ENCODE measurements at regions not wholly inside any gene's neighbourhood (a gene's known extent, or its start where the extent isn't known, plus 50 kb on each side); places are given as distances from the start of the nearest gene placed in this dataset.

DNA sequence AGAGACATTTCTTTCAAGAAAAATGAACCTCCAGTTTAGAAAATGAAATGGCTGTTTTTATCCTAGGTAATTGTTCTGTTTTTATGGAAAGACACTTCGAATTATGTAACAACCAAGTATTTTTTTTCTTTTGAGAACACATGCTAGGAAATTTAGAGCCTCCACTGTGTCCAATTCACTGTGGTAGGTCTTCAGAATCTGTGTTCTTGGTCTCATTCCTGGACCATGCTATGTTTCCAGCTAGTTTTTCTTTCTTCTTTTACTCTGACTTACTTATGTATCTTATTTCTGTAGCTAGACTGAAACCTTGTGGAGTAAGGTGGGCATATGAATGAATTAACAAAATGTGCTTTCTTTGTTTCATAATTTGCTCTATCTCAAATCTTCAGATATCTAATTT lies 391.7 kb upstream of the KLHL29 start:
- no peaks in the 10 kb centered on the region for H3K4me1 ChIP-seq
- H3K27ac ChIP-seq = no peak overlapping the region
- TF ChIP-seq, protein P1, sequence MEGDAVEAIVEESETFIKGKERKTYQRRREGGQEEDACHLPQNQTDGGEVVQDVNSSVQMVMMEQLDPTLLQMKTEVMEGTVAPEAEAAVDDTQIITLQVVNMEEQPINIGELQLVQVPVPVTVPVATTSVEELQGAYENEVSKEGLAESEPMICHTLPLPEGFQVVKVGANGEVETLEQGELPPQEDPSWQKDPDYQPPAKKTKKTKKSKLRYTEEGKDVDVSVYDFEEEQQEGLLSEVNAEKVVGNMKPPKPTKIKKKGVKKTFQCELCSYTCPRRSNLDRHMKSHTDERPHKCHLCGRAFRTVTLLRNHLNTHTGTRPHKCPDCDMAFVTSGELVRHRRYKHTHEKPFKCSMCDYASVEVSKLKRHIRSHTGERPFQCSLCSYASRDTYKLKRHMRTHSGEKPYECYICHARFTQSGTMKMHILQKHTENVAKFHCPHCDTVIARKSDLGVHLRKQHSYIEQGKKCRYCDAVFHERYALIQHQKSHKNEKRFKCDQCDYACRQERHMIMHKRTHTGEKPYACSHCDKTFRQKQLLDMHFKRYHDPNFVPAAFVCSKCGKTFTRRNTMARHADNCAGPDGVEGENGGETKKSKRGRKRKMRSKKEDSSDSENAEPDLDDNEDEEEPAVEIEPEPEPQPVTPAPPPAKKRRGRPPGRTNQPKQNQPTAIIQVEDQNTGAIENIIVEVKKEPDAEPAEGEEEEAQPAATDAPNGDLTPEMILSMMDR (IDR thresholded peaks at IDR 0.05) = no peak
- H3K9ac ChIP-seq (ENCODE audit: low read depth in 2 of 2, low read length in 2 of 2) = no peak overlapping the region
- no peak for DNase-seq
- intact Hi-C loops (cut with DNase I) = no loop called here
- H3K27me3 ChIP-seq = no peaks in the 10 kb centered on the region
- H3K9me3 ChIP-seq = no peaks in the 10 kb centered on the region
- no peaks in the 10 kb centered on the region for H3K36me3 ChIP-seq
- H3K4me3 ChIP-seq = no peak overlapping the region

DNA sequence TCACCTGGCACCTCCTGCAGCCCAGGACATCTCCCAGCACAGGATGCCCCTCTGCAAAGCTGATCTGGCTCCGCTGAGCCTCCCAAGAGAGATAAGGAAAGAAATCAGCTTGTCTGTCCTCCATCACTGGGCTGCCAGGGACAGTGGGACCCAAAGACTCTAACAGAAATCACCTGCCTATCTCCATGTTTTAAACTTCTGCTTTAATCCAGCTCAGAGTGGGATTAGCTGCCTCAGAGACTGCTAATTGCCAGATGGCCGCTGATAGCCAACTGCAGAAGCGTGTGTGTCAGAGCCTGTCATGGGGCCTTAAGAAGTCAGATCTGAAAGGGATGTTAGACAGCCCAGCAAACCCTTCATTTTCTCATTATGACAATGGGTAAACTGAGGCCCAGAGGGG lies 389.4 kb upstream of the KLHL29 start:
- H3K27ac ChIP-seq = no peak overlapping the region
- H3K9me3 ChIP-seq = no peaks in the 10 kb centered on the region
- DNase-seq = no peak
- no peaks in the 10 kb centered on the region for H3K27me3 ChIP-seq
- intact Hi-C loops (cut with DNase I) = no loop called here
- H3K4me1 ChIP-seq = no peaks in the 10 kb centered on the region
- no peak overlapping the region for H3K4me3 ChIP-seq
- TF ChIP-seq, protein P1 (IDR thresholded peaks at IDR 0.05) = no peak
- no peaks in the 10 kb centered on the region for H3K36me3 ChIP-seq
- H3K9ac ChIP-seq (ENCODE audit: low read depth in 2 of 2, low read length in 2 of 2) = no peak overlapping the region

DNA sequence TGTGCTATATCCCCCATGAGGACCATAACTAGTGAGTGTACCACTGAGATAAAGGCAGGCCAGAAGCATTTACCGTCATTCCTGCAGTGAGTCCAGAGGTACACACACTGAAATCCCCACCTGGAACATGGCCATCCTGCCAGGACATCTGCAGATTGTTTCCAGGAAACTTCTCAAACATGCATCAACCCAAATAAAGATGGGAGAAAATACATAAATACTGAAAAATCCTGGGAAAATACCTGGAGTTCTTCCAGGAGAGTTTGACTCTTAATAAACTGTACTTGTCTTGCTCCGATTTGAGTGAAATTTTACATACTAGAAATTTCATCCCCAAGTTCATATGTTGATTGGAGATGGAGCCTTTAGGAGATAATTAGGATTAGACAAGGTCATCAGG lies 388.1 kb upstream of the KLHL29 start:
- intact Hi-C loops (cut with DNase I) = no loop called here

DNA sequence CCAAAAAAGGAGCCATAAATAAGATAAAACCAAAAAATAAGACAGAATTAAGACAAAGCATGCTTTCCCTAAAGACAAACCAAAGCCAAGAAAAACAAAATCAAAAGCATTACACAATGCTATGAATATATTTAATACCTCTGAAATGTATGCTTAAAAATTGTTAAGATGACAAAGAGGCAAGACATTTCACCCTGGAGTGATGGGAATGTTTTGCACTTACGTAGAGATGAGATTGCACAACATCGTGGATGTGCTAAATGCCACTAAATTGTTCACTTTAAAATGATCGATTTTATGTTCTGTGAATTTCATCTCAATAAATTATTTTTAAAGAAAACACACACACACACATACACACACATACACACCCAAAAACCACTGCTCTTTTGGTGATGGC lies 386.6 kb upstream of the KLHL29 start:
- Histone ChIP-seq H3K27ac (no peak overlapping the region), H3K4me3 (no peak overlapping the region), H3K4me1 (no peaks in the 10 kb centered on the region), H3K36me3 (no peaks in the 10 kb centered on the region), H3K27me3 (no peaks in the 10 kb centered on the region), H3K9me3 (no peaks in the 10 kb centered on the region), H3K9ac (ENCODE audit: low read depth in 2 of 2, low read length in 2 of 2) (no peak overlapping the region)
- intact Hi-C loops (cut with DNase I) = no loop called here
- TF ChIP-seq, protein P1 (IDR thresholded peaks at IDR 0.05) = no peak
- DNase-seq = no peak

More for the DNA sequence above, 388.1 kb upstream of the KLHL29 start:
- H3K4me3 ChIP-seq = no peak overlapping the region
- no peak overlapping the region for H3K9ac ChIP-seq (ENCODE audit: low read depth in 2 of 2, low read length in 2 of 2)
- no peaks in the 10 kb centered on the region for H3K27me3 ChIP-seq
- no peaks in the 10 kb centered on the region for H3K4me1 ChIP-seq
- no peak overlapping the region for H3K27ac ChIP-seq
- no peaks in the 10 kb centered on the region for H3K36me3 ChIP-seq
- no peaks in the 10 kb centered on the region for H3K9me3 ChIP-seq
- DNase-seq = no peak
- TF ChIP-seq, protein P1 (IDR thresholded peaks at IDR 0.05) = no peak

DNA sequence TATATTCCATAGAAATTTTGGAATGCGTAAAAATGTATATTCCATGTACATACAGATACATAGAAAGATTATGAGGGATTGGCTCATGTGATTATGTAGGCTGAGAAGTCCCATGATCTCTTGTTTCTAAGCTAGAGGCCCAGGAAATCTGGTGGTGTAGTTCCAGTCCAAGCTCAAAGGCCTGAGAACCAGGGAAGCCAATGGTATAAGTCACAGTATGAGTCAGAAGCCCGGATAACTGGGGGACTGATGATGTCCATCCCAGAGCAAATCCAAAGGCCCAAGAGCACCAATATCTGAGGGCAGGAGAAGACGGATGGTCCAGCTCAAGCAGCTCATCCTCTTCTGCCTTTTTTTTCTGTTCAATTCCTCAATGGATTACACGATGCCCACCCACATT lies 385.0 kb upstream of the KLHL29 start:
- H3K4me1 ChIP-seq = no peaks in the 10 kb centered on the region
- H3K9me3 ChIP-seq = no peaks in the 10 kb centered on the region
- DNase-seq = no peak
- no peaks in the 10 kb centered on the region for H3K27me3 ChIP-seq
- no peak overlapping the region for H3K4me3 ChIP-seq
- no peaks in the 10 kb centered on the region for H3K36me3 ChIP-seq
- H3K27ac ChIP-seq = no peak overlapping the region
- H3K9ac ChIP-seq (ENCODE audit: low read depth in 2 of 2, low read length in 2 of 2) = no peak overlapping the region
- intact Hi-C loops (cut with DNase I) = no loop called here
- TF ChIP-seq, protein P1 (IDR thresholded peaks at IDR 0.05) = no peak

DNA sequence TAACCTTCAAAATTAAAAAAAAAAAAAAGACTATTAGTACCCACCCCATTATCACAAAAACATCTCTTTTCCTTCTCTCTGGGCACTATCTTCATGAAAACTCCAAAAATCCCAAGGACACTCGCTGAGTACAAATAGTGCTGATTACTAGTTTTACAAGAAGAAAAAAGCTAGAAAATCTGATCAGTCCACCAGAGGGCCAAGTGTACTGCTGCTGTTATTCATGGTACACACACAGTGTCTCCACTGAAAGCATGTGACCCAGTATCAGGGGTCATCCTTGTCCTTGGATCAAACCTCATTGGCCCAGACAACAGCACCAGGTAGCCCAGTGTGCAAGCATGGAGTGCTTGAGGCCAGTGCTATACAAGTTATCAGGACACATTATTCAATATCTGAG lies 382.7 kb upstream of the KLHL29 start:
- Histone ChIP-seq H3K27ac (no peak overlapping the region), H3K36me3 (no peaks in the 10 kb centered on the region), H3K9me3 (no peaks in the 10 kb centered on the region), H3K27me3 (no peaks in the 10 kb centered on the region), H3K4me1 (no peaks in the 10 kb centered on the region), H3K9ac (ENCODE audit: low read depth in 2 of 2, low read length in 2 of 2) (no peak overlapping the region), H3K4me3 (no peak overlapping the region)
- intact Hi-C loops (cut with DNase I) = no loop called here
- no peak for DNase-seq
- TF ChIP-seq, protein P1 (IDR thresholded peaks at IDR 0.05) = no peak

All from colonic mucosa (tissue), 4 donors.